ENCODE measurements at regions not wholly inside any gene's neighbourhood (a gene's known extent, or its start where the extent isn't known, plus 50 kb on each side); places are given as distances from the start of the nearest gene placed in this dataset.

GRCh38 chr14:22505309-22505696 lies 83.7 kb downstream of the DAD1 start:
- no peak for TF ChIP-seq CTCF (IDR thresholded peaks at IDR 0.05)
- no peak overlapping the region for H3K27ac Mint-ChIP-seq (ENCODE audit: unreplicated experiment)
- H3K4me3 Mint-ChIP-seq (ENCODE audit: unreplicated experiment) = no peak overlapping the region
- no peaks in the 10 kb centered on the region for H3K27me3 Mint-ChIP-seq (ENCODE audit: low read depth)
- no peak for DNase-seq (ENCODE audit: low spot score)
- H3K9me3 Mint-ChIP-seq (ENCODE audit: low read depth) = no peaks in the 10 kb centered on the region
- H3K4me1 Mint-ChIP-seq (ENCODE audit: low read depth) = peaks cover 46% of the 10 kb centered on the region
- H3K36me3 Mint-ChIP-seq (ENCODE audit: low read depth) = no peaks in the 10 kb centered on the region

DNA sequence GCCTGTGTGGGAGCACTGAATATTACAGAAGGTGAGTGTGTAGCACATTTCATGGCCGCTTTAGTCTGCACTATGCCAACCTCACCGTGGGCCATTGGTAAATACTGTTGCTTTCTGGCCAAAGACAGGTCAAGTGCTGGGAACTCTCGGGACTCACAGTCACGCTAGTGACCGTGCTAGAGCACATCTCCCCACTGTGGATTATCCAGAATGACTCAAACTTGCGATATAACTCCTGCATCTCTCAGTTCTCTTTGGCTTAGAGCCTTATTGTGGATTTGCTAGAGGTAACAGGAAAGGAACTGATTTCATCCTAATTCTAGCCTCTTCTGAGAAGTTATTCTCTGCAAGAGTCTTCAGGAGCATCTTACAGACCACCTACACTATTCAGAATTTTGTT lies 86.5 kb downstream of the DAD1 start:
- Mint-ChIP-seq H3K27me3 (ENCODE audit: low read depth) (no peaks in the 10 kb centered on the region), H3K4me1 (ENCODE audit: low read depth) (peaks cover 25% of the 10 kb centered on the region), H3K27ac (ENCODE audit: unreplicated experiment) (no peak overlapping the region), H3K36me3 (ENCODE audit: low read depth) (no peaks in the 10 kb centered on the region), H3K9me3 (ENCODE audit: low read depth) (no peaks in the 10 kb centered on the region), H3K4me3 (ENCODE audit: unreplicated experiment) (no peak overlapping the region)
- no peak for TF ChIP-seq CTCF (IDR thresholded peaks at IDR 0.05)
- DNase-seq (ENCODE audit: low spot score) = no peak

- TF ChIP-seq CTCF (IDR thresholded peaks at IDR 0.05) = no peak
- DNase-seq (ENCODE audit: low spot score) = no peak
- Mint-ChIP-seq H3K9me3 (ENCODE audit: low read depth) (no peaks in the 10 kb centered on the region), H3K27me3 (ENCODE audit: low read depth) (no peaks in the 10 kb centered on the region), H3K27ac (ENCODE audit: unreplicated experiment) (no peak overlapping the region), H3K36me3 (ENCODE audit: low read depth) (no peaks in the 10 kb centered on the region), H3K4me1 (ENCODE audit: low read depth) (peaks cover 20% of the 10 kb centered on the region), H3K4me3 (ENCODE audit: unreplicated experiment) (no peak overlapping the region)
Measured at GRCh38 chr14:22502007-22502406, 87.0 kb downstream of the DAD1 start.

DNA sequence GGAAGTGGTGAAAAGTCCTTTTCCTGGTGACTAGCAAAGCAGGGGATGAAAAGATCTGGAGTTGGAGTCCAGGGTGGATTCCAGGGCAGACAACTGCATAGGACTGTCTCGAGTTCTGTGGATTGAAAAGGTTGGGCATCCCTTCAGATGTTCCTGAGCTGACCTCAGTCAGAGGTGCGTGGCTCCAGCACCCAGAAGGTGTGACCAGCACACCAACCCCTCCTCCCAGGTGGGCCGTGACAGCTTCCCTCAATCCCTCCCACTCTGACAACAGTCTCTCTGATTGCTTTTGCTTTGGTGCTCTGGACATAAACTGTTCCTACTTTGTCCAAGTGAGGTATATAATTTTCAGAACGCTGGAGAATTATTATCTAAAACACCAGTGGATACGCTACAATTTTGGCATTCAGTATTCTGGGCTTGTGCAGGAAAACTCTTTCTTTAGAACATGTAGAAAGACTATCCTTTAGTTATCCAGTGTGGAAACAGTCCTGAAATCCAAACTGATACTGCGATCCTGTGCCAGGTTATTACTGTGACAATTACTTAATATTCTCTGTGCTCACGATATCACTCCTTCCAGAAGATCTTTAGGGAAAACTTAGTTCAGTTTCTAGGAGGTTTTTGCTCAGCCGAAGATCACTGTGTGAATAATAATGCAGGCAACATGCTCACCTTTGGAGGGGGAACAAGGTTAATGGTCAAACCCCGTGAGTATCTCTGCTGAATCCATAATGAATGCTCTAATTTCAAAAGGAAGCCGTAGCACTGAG lies 87.9 kb downstream of the DAD1 start:
- TF ChIP-seq CTCF (IDR thresholded peaks at IDR 0.05) = no peak
- Mint-ChIP-seq H3K27me3 (ENCODE audit: low read depth) (no peaks in the 10 kb centered on the region), H3K4me1 (ENCODE audit: low read depth) (peaks cover 11% of the 10 kb centered on the region), H3K36me3 (ENCODE audit: low read depth) (no peaks in the 10 kb centered on the region), H3K4me3 (ENCODE audit: unreplicated experiment) (no peak overlapping the region), H3K9me3 (ENCODE audit: low read depth) (no peaks in the 10 kb centered on the region), H3K27ac (ENCODE audit: unreplicated experiment) (no peak overlapping the region)
- DNase-seq (ENCODE audit: low spot score) = no peak

DNA sequence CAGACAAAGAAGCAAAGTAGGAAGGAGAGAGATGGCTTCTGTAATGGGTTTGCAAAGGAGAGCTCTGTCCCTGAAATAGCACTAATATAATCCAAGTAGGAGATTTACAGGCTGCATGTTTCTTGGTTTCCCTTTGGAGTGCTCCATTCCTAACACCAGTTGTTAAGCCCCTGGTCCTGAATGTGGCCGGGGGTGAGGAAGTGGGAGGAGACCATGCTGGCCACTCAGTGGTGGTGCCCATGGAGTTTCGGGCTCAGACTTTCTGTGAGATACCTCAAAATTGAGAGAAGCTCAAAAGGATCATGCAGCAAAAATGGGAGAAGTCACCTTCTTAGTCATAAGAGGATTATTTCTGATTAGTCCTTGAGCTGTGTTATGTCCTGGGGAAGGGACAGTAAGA lies 88.5 kb downstream of the DAD1 start:
- Mint-ChIP-seq H3K27me3 (ENCODE audit: low read depth) (no peaks in the 10 kb centered on the region), H3K27ac (ENCODE audit: unreplicated experiment) (no peak overlapping the region), H3K36me3 (ENCODE audit: low read depth) (no peaks in the 10 kb centered on the region), H3K4me1 (ENCODE audit: low read depth) (peaks cover 5% of the 10 kb centered on the region), H3K9me3 (ENCODE audit: low read depth) (no peaks in the 10 kb centered on the region), H3K4me3 (ENCODE audit: unreplicated experiment) (no peak overlapping the region)
- no peak for DNase-seq (ENCODE audit: low spot score)
- no peak for TF ChIP-seq CTCF (IDR thresholded peaks at IDR 0.05)
